Mammary epithelial cell (primary cell): ENCODE measurements at regions not wholly inside any gene's neighbourhood (a gene's known extent, or its start where the extent isn't known, plus 50 kb on each side); places are given as distances from the start of the nearest gene placed in this dataset.

ENCODE experiments used
- CTCF ChIP-seq, 2 donors: IDR thresholded peaks in 1 of 2; conservative IDR thresholded peaks in 1 of 2; 2 replicates each; pipeline ENCODE4 v1.5.1; 2011 to 2012; ENCODE audit warnings: inconsistent platforms in 2 of 2, low read length in 2 of 2, mild to moderate bottlenecking in 2 of 2, control low read depth in 1 of 2, low read depth in 1 of 2; ENCODE audit not compliant: insufficient read depth in 1 of 2; ENCODE audit errors: extremely low read depth in 1 of 2
- EZH2 ChIP-seq: IDR thresholded peaks from 2 replicates; pipeline ENCODE4 v1.6.1; 2012; ENCODE audit warnings: low read length, inconsistent platforms, borderline replicate concordance

- TF ChIP-seq CTCF (conservative IDR thresholded peaks at IDR 0.05 in 1 of 2, IDR thresholded peaks at IDR 0.05 in 1 of 2; ENCODE audit: extremely low read depth in 1 of 2, insufficient read depth in 1 of 2, low read depth in 1 of 2, low read length in 2 of 2) (no peak), EZH2 (no peak)
Measured at GRCh38 chr2:64721320-64721623, 67.6 kb upstream of the SERTAD2 start.
